ENCODE measurements at regions not wholly inside any gene's neighbourhood (a gene's known extent, or its start where the extent isn't known, plus 50 kb on each side); places are given as distances from the start of the nearest gene placed in this dataset.

DNA sequence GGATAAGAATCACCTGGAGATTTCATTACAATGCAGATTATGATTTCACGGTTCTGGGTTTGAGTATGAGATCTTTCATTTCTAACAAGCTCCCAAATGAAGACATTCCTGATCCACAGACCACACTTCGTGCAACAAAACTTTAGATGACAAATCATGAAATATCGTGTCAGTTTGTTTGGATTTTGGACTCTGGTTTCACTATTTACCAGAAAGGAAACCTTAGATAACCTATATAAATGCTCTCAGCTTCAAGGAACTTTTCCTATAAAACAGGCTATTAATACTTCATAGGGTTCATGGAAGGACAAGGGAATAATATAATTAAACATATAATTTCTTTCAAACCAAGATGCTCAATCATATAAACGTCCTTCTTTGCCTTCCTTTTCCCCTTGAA lies 930.5 kb upstream of the SLC10A2 start:
- no peak for TF ChIP-seq CTCF (IDR thresholded peaks at IDR 0.05)
- no peak for TF ChIP-seq POLR2A (IDR thresholded peaks at IDR 0.05)

All from thyroid gland (tissue), 4 donors.